ENCODE measurements at regions not wholly inside any gene's neighbourhood (a gene's known extent, or its start where the extent isn't known, plus 50 kb on each side); places are given as distances from the start of the nearest gene placed in this dataset.

- DNase-seq (ENCODE audit: extremely low read depth, insufficient read length): no peak
- TF ChIP-seq, protein P1, sequence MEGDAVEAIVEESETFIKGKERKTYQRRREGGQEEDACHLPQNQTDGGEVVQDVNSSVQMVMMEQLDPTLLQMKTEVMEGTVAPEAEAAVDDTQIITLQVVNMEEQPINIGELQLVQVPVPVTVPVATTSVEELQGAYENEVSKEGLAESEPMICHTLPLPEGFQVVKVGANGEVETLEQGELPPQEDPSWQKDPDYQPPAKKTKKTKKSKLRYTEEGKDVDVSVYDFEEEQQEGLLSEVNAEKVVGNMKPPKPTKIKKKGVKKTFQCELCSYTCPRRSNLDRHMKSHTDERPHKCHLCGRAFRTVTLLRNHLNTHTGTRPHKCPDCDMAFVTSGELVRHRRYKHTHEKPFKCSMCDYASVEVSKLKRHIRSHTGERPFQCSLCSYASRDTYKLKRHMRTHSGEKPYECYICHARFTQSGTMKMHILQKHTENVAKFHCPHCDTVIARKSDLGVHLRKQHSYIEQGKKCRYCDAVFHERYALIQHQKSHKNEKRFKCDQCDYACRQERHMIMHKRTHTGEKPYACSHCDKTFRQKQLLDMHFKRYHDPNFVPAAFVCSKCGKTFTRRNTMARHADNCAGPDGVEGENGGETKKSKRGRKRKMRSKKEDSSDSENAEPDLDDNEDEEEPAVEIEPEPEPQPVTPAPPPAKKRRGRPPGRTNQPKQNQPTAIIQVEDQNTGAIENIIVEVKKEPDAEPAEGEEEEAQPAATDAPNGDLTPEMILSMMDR (IDR thresholded peaks at IDR 0.05; ENCODE audit: insufficient read depth, low read length, poor library complexity, severe bottlenecking): no peak
- Histone ChIP-seq H3K4me3 (replicated peaks; ENCODE audit: low read depth, low read length) (no peak overlapping the region), H3K27me3 (replicated peaks; ENCODE audit: control insufficient read depth, insufficient read depth, low read length) (no peaks in the 10 kb centered on the region), H3K36me3 (ENCODE audit: control insufficient read depth, insufficient read depth, low read length) (no peaks in the 10 kb centered on the region)
Observed at GRCh38 chr10:131722121-131722520, 178.7 kb upstream of the PPP2R2D start.

DNA sequence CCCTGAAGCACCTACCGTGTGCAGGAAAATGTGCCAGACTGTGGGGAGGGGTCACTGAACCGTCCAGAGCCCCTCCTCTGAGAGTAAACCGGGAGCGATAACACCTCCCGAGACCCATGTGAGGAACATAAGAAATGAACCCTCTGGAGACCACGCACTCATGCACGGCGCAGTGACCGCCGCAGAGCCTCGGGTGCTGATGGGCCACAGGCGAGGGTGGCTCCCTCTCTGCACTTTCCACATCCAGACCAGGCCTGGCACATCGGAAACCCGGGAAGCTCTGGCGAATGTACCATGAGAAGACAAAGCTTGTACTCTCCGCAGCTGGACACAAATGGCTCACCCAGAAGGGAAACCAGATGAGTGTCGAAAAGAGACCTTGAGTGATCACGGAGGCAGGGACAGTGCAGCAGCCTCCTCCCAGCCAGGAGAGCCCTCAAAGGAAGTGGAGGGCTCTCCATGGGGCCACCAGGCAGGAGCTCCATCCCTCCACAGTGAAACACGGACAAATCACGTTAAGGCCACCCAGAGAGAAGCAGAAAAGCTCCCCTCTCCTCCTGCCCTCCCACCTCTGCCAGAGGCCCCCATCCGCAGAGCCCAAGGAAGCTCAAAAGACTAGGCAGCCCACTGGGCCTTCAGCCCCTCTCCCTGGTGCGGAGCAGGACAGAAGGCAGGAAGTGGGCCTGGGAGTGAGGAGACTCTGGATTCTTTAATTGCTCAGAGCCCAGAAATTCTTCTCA is 178.1 kb upstream of the PPP2R2D start:
- DNase-seq (ENCODE audit: extremely low read depth, insufficient read length): no peak
- TF ChIP-seq, protein P1 (IDR thresholded peaks at IDR 0.05; ENCODE audit: insufficient read depth, low read length, poor library complexity, severe bottlenecking): no peak
- Histone ChIP-seq H3K36me3 (ENCODE audit: control insufficient read depth, insufficient read depth, low read length) (no peaks in the 10 kb centered on the region), H3K4me3 (replicated peaks; ENCODE audit: low read depth, low read length) (no peak overlapping the region), H3K27me3 (replicated peaks; ENCODE audit: control insufficient read depth, insufficient read depth, low read length) (no peaks in the 10 kb centered on the region)

DNA sequence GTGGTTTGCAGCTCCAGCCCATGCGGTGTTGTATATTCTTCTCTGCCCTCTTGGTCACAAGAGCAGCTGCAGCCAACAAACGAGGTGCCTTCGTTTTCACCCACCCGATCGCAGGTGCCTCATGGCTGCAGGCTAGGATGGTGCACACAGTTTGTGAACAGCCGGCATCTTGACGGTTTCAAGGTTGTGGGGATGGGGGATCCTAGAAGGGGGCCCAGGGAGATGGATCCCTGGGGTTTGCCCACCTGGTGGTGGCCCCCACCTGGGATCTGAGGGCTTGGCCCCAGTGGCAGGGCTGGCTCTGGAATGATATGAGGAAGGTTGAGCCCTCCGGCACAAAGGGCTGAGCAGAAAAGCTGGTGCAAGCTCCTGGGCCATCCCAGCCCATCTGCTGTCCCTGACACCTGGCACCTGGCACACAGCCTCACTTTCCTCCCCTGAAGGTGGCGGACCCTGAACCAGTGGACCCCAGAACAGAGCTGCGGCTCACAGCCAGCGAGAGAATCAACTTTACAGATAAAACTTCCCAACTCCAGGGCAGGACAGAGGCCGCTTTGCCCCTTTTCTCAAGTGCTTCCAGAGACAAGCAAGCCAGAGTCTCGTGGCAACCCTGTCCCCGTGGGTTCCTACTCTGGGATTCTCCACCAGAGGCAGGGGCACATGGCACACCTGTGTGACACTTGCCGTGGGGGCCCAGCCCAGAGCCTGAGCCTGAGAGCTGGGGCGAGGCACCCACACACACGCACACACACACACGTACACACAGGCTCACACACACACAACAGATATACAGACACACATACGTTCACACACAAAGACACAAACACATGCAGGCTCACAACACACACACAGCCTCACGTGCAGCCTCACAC is 177.3 kb upstream of the PPP2R2D start:
- TF ChIP-seq, protein P1 (IDR thresholded peaks at IDR 0.05; ENCODE audit: insufficient read depth, low read length, poor library complexity, severe bottlenecking): no peak
- no peak overlapping the region for H3K4me3 ChIP-seq (replicated peaks; ENCODE audit: low read depth, low read length)
- no peak for DNase-seq (ENCODE audit: extremely low read depth, insufficient read length)
- no peaks in the 10 kb centered on the region for H3K27me3 ChIP-seq (replicated peaks; ENCODE audit: control insufficient read depth, insufficient read depth, low read length)
- H3K36me3 ChIP-seq (ENCODE audit: control insufficient read depth, insufficient read depth, low read length): no peaks in the 10 kb centered on the region

- H3K27me3 ChIP-seq (replicated peaks; ENCODE audit: control insufficient read depth, insufficient read depth, low read length): no peaks in the 10 kb centered on the region
- TF ChIP-seq, protein P1 (IDR thresholded peaks at IDR 0.05; ENCODE audit: insufficient read depth, low read length, poor library complexity, severe bottlenecking): no peak
- DNase-seq (ENCODE audit: extremely low read depth, insufficient read length): no peak
- no peaks in the 10 kb centered on the region for H3K36me3 ChIP-seq (ENCODE audit: control insufficient read depth, insufficient read depth, low read length)
- no peak overlapping the region for H3K4me3 ChIP-seq (replicated peaks; ENCODE audit: low read depth, low read length)
Observed at GRCh38 chr10:131724169-131724545, 176.7 kb upstream of the PPP2R2D start.

DNA sequence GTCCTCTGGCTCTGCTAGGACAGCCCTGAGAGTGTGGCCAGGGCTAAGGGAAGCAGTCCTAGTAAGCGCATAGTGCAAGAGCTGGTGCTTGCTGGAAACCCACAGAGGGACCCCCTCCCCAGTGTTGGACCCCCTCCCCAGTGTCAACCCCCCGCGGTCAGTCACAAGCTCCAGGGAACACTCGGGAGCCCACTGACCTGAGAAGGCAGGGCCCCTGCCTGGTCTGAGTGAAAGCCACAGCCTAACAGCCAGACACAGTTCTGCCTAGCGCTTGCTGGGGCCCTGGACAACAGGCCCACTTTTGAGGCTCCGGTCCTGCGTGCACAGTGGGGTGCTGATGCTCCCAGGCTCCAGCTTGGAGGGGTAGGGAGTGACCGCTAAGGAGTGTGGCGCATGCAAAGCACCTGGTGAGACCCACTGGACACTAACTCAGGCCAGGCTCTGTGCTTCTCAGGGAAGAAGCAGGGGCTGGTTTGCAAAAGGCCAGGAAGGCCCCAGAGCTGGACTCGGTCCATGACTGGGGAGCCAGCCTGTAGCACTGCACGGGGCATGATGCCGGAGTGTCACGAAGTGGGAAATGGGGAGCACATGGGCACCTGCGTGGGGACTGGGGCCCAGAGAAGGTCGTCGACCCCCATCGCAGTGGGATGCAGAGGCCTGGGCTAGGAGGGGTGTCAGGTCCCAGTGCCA is 175.8 kb upstream of the PPP2R2D start:
- H3K4me3 ChIP-seq (replicated peaks; ENCODE audit: low read depth, low read length): no peak overlapping the region
- no peak for DNase-seq (ENCODE audit: extremely low read depth, insufficient read length)
- no peaks in the 10 kb centered on the region for H3K36me3 ChIP-seq (ENCODE audit: control insufficient read depth, insufficient read depth, low read length)
- TF ChIP-seq, protein P1 (IDR thresholded peaks at IDR 0.05; ENCODE audit: insufficient read depth, low read length, poor library complexity, severe bottlenecking): no peak
- no peaks in the 10 kb centered on the region for H3K27me3 ChIP-seq (replicated peaks; ENCODE audit: control insufficient read depth, insufficient read depth, low read length)

Measured in GM06990 (cell line).